ENCODE measurements at regions not wholly inside any gene's neighbourhood (a gene's known extent, or its start where the extent isn't known, plus 50 kb on each side); places are given as distances from the start of the nearest gene placed in this dataset.
"Not testable (repeated sequence)": the region's sequence is repeated elsewhere in the genome, so short reads cannot be mapped to it uniquely, and the experiment has no call there.

- no peak for DNase-seq (ENCODE audit: low read depth in 4 of 4, low spot score in 3 of 4)
Observed at GRCh38 chr7:82501346-82501745, 57.8 kb upstream of the CACNA2D1 start.

GRCh38 chr7:82499546-82499945 lies 56.0 kb upstream of the CACNA2D1 start:
- not testable (repeated sequence) for DNase-seq (ENCODE audit: low read depth in 4 of 4, low spot score in 3 of 4)

DNA sequence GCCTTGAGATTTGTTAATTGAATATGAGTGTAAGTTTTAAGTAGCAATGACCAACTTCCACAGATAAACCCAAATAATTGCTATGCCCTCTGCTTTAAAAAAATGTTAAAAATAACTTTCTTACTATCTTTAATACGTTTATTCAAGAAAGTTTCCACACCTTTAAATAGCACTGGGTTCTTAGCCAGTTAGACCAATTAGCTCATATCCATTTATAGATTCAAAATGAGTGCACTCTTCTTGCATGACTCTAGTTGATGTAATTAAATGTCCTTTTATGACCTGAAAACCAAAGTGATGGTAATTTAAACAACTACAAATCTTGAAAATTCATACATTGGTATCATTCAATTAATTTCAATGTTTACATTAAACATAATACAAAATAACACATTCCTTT lies 50.8 kb upstream of the CACNA2D1 start:
- DNase-seq (ENCODE audit: low read depth in 4 of 4, low spot score in 3 of 4) = no peak
